Neuronal stem cell (in vitro differentiated cells): ENCODE measurements at regions not wholly inside any gene's neighbourhood (a gene's known extent, or its start where the extent isn't known, plus 50 kb on each side); places are given as distances from the start of the nearest gene placed in this dataset.
A peak's percentile ranks its signal among the peaks of the same experiment; 100 is the strongest.

Experiments
- DNase-seq: peaks from one replicate; pipeline ENCODE4 v3.0.0-alpha.2; 2013; ENCODE audit warnings: low spot score
- H2AFZ ChIP-seq: one replicate; pipeline ENCODE4 v1.6.1; 2013; ENCODE audit warnings: mild to moderate bottlenecking, low read length, inconsistent platforms
- H2AK5ac ChIP-seq: 2 replicates; pipeline ENCODE4 v1.6.1; 2013; ENCODE audit warnings: low read depth, mild to moderate bottlenecking, inconsistent platforms, low read length, moderate library complexity, mixed read lengths
- H2BK120ac ChIP-seq: 2 replicates; pipeline ENCODE4 v1.6.1; 2013; ENCODE audit warnings: low read depth, mild to moderate bottlenecking, inconsistent platforms, low read length, moderate library complexity, mixed read lengths
- H2BK12ac ChIP-seq: one replicate; pipeline ENCODE4 v1.6.1; 2013; ENCODE audit warnings: low read length, inconsistent platforms
- H2BK15ac ChIP-seq: 2 replicates; pipeline ENCODE4 v1.6.1; 2013; ENCODE audit warnings: mild to moderate bottlenecking, low read length, inconsistent platforms, mixed read lengths
- H2BK5ac ChIP-seq: one replicate; pipeline ENCODE4 v1.6.1; 2013; ENCODE audit warnings: inconsistent platforms, mild to moderate bottlenecking, low read length, moderate library complexity
- H3K14ac ChIP-seq: one replicate; pipeline ENCODE4 v1.6.1; 2013; ENCODE audit warnings: low read length, inconsistent platforms
- H3K18ac ChIP-seq: 2 replicates; pipeline ENCODE4 v1.6.1; 2013; ENCODE audit warnings: low read length, inconsistent platforms
- H3K23ac ChIP-seq: 2 replicates; pipeline ENCODE4 v1.6.1; 2013; ENCODE audit warnings: low read depth, mild to moderate bottlenecking, mixed read lengths, low read length, inconsistent platforms; ENCODE audit not compliant: poor library complexity
- H3K27ac ChIP-seq: replicated peaks from 3 replicates; pipeline ENCODE4 v1.5.1; 2013; ENCODE audit warnings: low read length, inconsistent platforms
- H3K27me3 ChIP-seq, 3 experiments: 2 replicates each; pipeline ENCODE4 v1.6.1; 2013; ENCODE audit warnings: low read length in 3 of 3, mild to moderate bottlenecking in 2 of 3, inconsistent platforms in 1 of 3, low read depth in 1 of 3, mixed read lengths in 1 of 3, moderate library complexity in 1 of 3; ENCODE audit not compliant: control insufficient read depth in 3 of 3, insufficient read depth in 3 of 3
- H3K36me3 ChIP-seq, 2 donors: replicated peaks in 1 of 2; 2 replicates each; pipeline ENCODE4 v1.6.1; 2013; ENCODE audit warnings: low read length in 2 of 2; ENCODE audit not compliant: control insufficient read depth in 2 of 2, insufficient read depth in 2 of 2
- H3K4ac ChIP-seq: 2 replicates; pipeline ENCODE4 v1.6.1; 2013; ENCODE audit warnings: inconsistent platforms, mild to moderate bottlenecking, low read length, moderate library complexity
- H3K4me1 ChIP-seq, 2 donors: 1 replicate in 1 of 2; 2 replicates in 1 of 2; pipeline ENCODE4 v1.6.1; 2013; ENCODE audit warnings: low read length in 2 of 2, low read depth in 1 of 2; ENCODE audit not compliant: control insufficient read depth in 2 of 2, insufficient read depth in 1 of 2
- H3K4me2 ChIP-seq: one replicate; pipeline ENCODE4 v1.6.1; 2013; ENCODE audit warnings: mild to moderate bottlenecking, low read length, inconsistent platforms; ENCODE audit not compliant: insufficient read depth, poor library complexity, severe bottlenecking
- H3K4me3 ChIP-seq, 2 donors: 2 replicates each; pipeline ENCODE4 v1.5.1; 2013; ENCODE audit warnings: low read length in 2 of 2, mild to moderate bottlenecking in 2 of 2, inconsistent platforms in 1 of 2, moderate library complexity in 1 of 2
- H3K79me1 ChIP-seq: one replicate; pipeline ENCODE4 v1.6.1; 2013; ENCODE audit warnings: low read depth, mild to moderate bottlenecking, inconsistent platforms, low read length, moderate library complexity
- H3K9ac ChIP-seq: one replicate; pipeline ENCODE4 v1.6.1; 2013; ENCODE audit warnings: mild to moderate bottlenecking, low read depth, low read length, inconsistent platforms; ENCODE audit not compliant: poor library complexity
- H3K9me3 ChIP-seq, 2 donors: replicated peaks in 1 of 2; 2 replicates each; pipeline versions ENCODE3 to v1.6.1; 2013; ENCODE audit warnings: low read length in 2 of 2, mild to moderate bottlenecking in 2 of 2, inconsistent platforms in 1 of 2, low read depth in 1 of 2, mixed read lengths in 1 of 2, moderate library complexity in 1 of 2; ENCODE audit not compliant: control insufficient read depth in 2 of 2, insufficient read depth in 1 of 2
- H4K8ac ChIP-seq: one replicate; pipeline ENCODE4 v1.6.1; 2013; ENCODE audit warnings: low read depth, mild to moderate bottlenecking, inconsistent platforms, low read length, moderate library complexity
- H4K91ac ChIP-seq: one replicate; pipeline ENCODE4 v1.6.1; 2013; ENCODE audit warnings: low read length, low read depth, mild to moderate bottlenecking, inconsistent platforms; ENCODE audit not compliant: poor library complexity
- WGBS, 2 donors: extraction: QIAGEN DNeasy Blood & Tissue Kit; methylation state at CpG; one replicate each; pipeline ENCODE4 v1.1.7; 2013; ENCODE audit warnings: missing lambda C conversion rate in 2 of 2, mixed read lengths in 1 of 2; ENCODE audit not compliant: insufficient read length in 2 of 2, insufficient replicate concordance in 1 of 2; ENCODE audit errors: extremely low coverage in 2 of 2; 5-methylcytosine and 5-hydroxymethylcytosine counted together

GRCh38 chr20:57884956-57885355, 175.1 kb upstream of the PMEPA1 start:
- Histone ChIP-seq H2BK120ac (no peak overlapping the region), H4K91ac (no peak overlapping the region), H3K18ac (no peak overlapping the region), H3K79me1 (no peaks in the 10 kb centered on the region), H2BK15ac (no peak overlapping the region), H3K23ac (no peak overlapping the region), H3K9me3 (no peaks in the 10 kb centered on the region), H3K14ac (no peak overlapping the region), H3K4ac (no peak overlapping the region), H3K9ac (no peak overlapping the region), H2AFZ (no peak overlapping the region), H3K36me3 (no peaks in the 10 kb centered on the region), H3K4me3 (peak overlapping the region in 1 of 2 donors; percentile 34), H3K27me3 (peaks cover 0 to 30% (median 0%) of the 10 kb centered on the region in 3 experiments), H2BK12ac (no peak overlapping the region), H2BK5ac (no peak overlapping the region), H2AK5ac (no peak overlapping the region), H3K4me1 (peaks cover 0 to 1% of the 10 kb centered on the region in 2 donors), H4K8ac (no peak overlapping the region), H3K27ac (no peak overlapping the region), H3K4me2 (no peak overlapping the region)
- WGBS, 2 donors = no CpG with 5 or more reads among the region's 5 CpGs
- DNase-seq = no peak

DNA sequence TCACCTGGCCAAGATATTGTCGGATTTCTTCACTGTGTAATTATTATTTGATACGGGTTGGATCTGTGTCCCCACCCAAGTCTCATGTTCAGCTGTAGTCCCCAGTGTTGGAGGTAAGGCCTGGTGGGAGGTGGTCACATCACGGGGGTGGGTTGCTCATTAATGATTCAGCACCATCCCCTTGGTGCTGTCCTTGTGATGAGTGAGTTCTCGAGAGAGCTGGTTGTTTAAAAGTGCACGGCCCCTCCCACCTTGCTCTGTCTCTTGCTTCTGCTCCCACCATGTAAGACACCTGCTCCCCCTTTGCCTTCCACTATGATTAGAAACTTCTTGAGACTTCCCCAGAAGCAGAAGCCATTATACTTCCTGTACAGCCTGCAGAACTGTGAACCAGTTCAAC, 173.9 kb upstream of the PMEPA1 start:
- H2AK5ac ChIP-seq = no peak overlapping the region
- no peak overlapping the region for H3K27ac ChIP-seq
- no peaks in the 10 kb centered on the region for H3K79me1 ChIP-seq
- H2AFZ ChIP-seq = no peak overlapping the region
- H2BK120ac ChIP-seq = no peak overlapping the region
- H3K4me1 ChIP-seq = peaks cover 0 to 1% of the 10 kb centered on the region in 2 donors
- no peak overlapping the region for H3K14ac ChIP-seq
- H4K91ac ChIP-seq = no peak overlapping the region
- H3K27me3 ChIP-seq = peaks cover 0 to 38% (median 0%) of the 10 kb centered on the region in 3 experiments
- H3K4me2 ChIP-seq = no peak overlapping the region
- no peak overlapping the region for H3K4me3 ChIP-seq
- H2BK5ac ChIP-seq = no peak overlapping the region
- H3K9ac ChIP-seq = no peak overlapping the region
- H2BK12ac ChIP-seq = no peak overlapping the region
- H3K23ac ChIP-seq = no peak overlapping the region
- no peak for DNase-seq
- no peak overlapping the region for H2BK15ac ChIP-seq
- no peak overlapping the region for H3K18ac ChIP-seq
- H3K4ac ChIP-seq = no peak overlapping the region
- H4K8ac ChIP-seq = no peak overlapping the region
- WGBS, 2 donors = no CpG with 5 or more reads among the region's 5 CpGs
- H3K36me3 ChIP-seq = no peaks in the 10 kb centered on the region
- H3K9me3 ChIP-seq = no peaks in the 10 kb centered on the region

DNA sequence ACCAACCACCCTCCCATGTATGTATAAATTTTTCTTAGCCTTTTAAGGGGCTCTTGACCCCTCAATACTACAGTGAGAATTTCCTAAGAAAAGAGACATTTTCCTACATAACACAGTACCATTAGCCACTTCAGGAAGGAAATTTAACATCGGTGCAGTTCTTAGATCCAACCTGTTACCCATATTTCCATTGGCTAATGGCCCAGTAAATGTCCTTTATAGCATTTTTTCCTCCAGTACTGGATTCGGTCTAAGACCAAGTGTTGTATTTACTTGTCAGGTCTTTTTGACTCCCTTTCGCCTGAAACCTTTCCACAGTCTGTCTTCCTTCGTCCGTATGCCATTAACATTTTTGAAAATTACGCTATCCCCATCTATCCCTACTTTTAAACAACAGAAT, 173.4 kb upstream of the PMEPA1 start:
- Histone ChIP-seq H3K79me1 (no peaks in the 10 kb centered on the region), H3K27ac (no peak overlapping the region), H3K36me3 (no peaks in the 10 kb centered on the region), H2BK12ac (no peak overlapping the region), H2AFZ (no peak overlapping the region), H3K14ac (no peak overlapping the region), H3K27me3 (peaks cover 0 to 39% (median 0%) of the 10 kb centered on the region in 3 experiments), H2BK15ac (no peak overlapping the region), H2BK120ac (no peak overlapping the region), H4K8ac (no peak overlapping the region), H3K9ac (no peak overlapping the region), H4K91ac (no peak overlapping the region), H3K4me1 (peaks cover 0 to 1% of the 10 kb centered on the region in 2 donors), H3K18ac (no peak overlapping the region), H2BK5ac (no peak overlapping the region), H3K4me3 (no peak overlapping the region), H3K9me3 (no peaks in the 10 kb centered on the region), H3K4ac (no peak overlapping the region), H3K4me2 (no peak overlapping the region), H2AK5ac (no peak overlapping the region), H3K23ac (no peak overlapping the region)
- no peak for DNase-seq
- 100% methylated on average over 3 of the region's 6 CpGs; no CpG with 5 or more reads in 1 of the 2 donors for WGBS, 2 donors

GRCh38 chr20:57882451-57883161, 172.8 kb upstream of the PMEPA1 start:
- Histone ChIP-seq H2BK120ac (no peak overlapping the region), H3K9me3 (no peaks in the 10 kb centered on the region), H3K23ac (no peak overlapping the region), H3K4me2 (no peak overlapping the region), H3K4me3 (no peak overlapping the region), H3K18ac (peak overlapping the region; percentile 18), H3K14ac (no peak overlapping the region), H2BK12ac (no peak overlapping the region), H3K36me3 (no peaks in the 10 kb centered on the region), H2BK5ac (no peak overlapping the region), H3K4ac (no peak overlapping the region), H3K9ac (no peak overlapping the region), H3K4me1 (peaks cover 0 to 1% of the 10 kb centered on the region in 2 donors), H3K27me3 (peaks cover 0 to 42% (median 0%) of the 10 kb centered on the region in 3 experiments), H4K8ac (no peak overlapping the region), H2BK15ac (no peak overlapping the region), H2AK5ac (no peak overlapping the region), H4K91ac (no peak overlapping the region), H3K79me1 (no peaks in the 10 kb centered on the region), H2AFZ (no peak overlapping the region), H3K27ac (no peak overlapping the region)
- no peak for DNase-seq
- no CpG with 5 or more reads among the region's 16 CpGs for WGBS, 2 donors
